ENCODE measurements at regions not wholly inside any gene's neighbourhood (a gene's known extent, or its start where the extent isn't known, plus 50 kb on each side); places are given as distances from the start of the nearest gene placed in this dataset.
A peak's percentile ranks its signal among the peaks of the same experiment; 100 is the strongest.

DNA sequence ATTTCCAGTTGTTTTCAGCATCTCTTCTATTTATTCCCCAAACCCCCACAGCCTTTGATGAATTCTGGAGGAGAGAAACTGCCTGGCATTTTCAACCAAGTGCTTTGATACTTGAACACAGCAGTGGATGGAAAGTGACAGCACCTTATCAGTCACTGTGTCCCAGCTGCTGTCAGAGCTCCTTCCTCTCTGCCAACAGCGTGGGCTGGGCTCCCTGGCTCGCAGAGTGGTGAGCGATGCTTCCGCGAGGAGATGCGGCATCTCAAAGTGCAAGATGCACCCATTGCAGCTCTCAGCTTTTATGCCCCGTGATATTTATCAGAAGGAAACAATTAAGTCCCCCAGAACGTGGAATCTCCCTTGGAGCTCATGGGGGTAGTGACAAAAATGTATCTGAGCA is 72.6 kb upstream of the TCL1A start:
- H3K27me3 ChIP-seq (ENCODE audit: control insufficient read depth in 4 of 4, insufficient read depth in 4 of 4, low read length in 3 of 4): no peaks in the 10 kb centered on the region
- no peak for TF ChIP-seq FOXA2 (IDR thresholded peaks at IDR 0.05)
- TF ChIP-seq EGR1 (IDR thresholded peaks at IDR 0.05; ENCODE audit: low read depth in 2 of 2): no peak
- no peak for TF ChIP-seq NR2F2 (IDR thresholded peaks at IDR 0.05)
- TF ChIP-seq RAD21 (IDR thresholded peaks at IDR 0.05): no peak
- no peak for TF ChIP-seq YY1 (IDR thresholded peaks at IDR 0.05)
- TF ChIP-seq, protein P1, sequence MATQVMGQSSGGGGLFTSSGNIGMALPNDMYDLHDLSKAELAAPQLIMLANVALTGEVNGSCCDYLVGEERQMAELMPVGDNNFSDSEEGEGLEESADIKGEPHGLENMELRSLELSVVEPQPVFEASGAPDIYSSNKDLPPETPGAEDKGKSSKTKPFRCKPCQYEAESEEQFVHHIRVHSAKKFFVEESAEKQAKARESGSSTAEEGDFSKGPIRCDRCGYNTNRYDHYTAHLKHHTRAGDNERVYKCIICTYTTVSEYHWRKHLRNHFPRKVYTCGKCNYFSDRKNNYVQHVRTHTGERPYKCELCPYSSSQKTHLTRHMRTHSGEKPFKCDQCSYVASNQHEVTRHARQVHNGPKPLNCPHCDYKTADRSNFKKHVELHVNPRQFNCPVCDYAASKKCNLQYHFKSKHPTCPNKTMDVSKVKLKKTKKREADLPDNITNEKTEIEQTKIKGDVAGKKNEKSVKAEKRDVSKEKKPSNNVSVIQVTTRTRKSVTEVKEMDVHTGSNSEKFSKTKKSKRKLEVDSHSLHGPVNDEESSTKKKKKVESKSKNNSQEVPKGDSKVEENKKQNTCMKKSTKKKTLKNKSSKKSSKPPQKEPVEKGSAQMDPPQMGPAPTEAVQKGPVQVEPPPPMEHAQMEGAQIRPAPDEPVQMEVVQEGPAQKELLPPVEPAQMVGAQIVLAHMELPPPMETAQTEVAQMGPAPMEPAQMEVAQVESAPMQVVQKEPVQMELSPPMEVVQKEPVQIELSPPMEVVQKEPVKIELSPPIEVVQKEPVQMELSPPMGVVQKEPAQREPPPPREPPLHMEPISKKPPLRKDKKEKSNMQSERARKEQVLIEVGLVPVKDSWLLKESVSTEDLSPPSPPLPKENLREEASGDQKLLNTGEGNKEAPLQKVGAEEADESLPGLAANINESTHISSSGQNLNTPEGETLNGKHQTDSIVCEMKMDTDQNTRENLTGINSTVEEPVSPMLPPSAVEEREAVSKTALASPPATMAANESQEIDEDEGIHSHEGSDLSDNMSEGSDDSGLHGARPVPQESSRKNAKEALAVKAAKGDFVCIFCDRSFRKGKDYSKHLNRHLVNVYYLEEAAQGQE (IDR thresholded peaks at IDR 0.05): no peak
- TF ChIP-seq SP1 (IDR thresholded peaks at IDR 0.05): no peak
- no peak for TF ChIP-seq FOXA1 (IDR thresholded peaks at IDR 0.05)
- TF ChIP-seq, protein P2, sequence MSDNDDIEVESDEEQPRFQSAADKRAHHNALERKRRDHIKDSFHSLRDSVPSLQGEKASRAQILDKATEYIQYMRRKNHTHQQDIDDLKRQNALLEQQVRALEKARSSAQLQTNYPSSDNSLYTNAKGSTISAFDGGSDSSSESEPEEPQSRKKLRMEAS (IDR thresholded peaks at IDR 0.05): no peak
- no peak for TF ChIP-seq TAF1 (conservative IDR thresholded peaks at IDR 0.05)
- TF ChIP-seq, protein P3, sequence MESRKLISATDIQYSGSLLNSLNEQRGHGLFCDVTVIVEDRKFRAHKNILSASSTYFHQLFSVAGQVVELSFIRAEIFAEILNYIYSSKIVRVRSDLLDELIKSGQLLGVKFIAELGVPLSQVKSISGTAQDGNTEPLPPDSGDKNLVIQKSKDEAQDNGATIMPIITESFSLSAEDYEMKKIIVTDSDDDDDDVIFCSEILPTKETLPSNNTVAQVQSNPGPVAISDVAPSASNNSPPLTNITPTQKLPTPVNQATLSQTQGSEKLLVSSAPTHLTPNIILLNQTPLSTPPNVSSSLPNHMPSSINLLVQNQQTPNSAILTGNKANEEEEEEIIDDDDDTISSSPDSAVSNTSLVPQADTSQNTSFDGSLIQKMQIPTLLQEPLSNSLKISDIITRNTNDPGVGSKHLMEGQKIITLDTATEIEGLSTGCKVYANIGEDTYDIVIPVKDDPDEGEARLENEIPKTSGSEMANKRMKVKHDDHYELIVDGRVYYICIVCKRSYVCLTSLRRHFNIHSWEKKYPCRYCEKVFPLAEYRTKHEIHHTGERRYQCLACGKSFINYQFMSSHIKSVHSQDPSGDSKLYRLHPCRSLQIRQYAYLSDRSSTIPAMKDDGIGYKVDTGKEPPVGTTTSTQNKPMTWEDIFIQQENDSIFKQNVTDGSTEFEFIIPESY (IDR thresholded peaks at IDR 0.05): no peak
- no peak for TF ChIP-seq RXRA (IDR thresholded peaks at IDR 0.05)
- TF ChIP-seq HNF4A (conservative IDR thresholded peaks at IDR 0.05): no peak
- TF ChIP-seq, protein P4, sequence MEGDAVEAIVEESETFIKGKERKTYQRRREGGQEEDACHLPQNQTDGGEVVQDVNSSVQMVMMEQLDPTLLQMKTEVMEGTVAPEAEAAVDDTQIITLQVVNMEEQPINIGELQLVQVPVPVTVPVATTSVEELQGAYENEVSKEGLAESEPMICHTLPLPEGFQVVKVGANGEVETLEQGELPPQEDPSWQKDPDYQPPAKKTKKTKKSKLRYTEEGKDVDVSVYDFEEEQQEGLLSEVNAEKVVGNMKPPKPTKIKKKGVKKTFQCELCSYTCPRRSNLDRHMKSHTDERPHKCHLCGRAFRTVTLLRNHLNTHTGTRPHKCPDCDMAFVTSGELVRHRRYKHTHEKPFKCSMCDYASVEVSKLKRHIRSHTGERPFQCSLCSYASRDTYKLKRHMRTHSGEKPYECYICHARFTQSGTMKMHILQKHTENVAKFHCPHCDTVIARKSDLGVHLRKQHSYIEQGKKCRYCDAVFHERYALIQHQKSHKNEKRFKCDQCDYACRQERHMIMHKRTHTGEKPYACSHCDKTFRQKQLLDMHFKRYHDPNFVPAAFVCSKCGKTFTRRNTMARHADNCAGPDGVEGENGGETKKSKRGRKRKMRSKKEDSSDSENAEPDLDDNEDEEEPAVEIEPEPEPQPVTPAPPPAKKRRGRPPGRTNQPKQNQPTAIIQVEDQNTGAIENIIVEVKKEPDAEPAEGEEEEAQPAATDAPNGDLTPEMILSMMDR (IDR thresholded peaks at IDR 0.05; ENCODE audit: low read depth, low read length, missing input control): no peak
- no peak for TF ChIP-seq JUND (IDR thresholded peaks at IDR 0.05)
- no peak for TF ChIP-seq GABPA (IDR thresholded peaks at IDR 0.05 in 1 of 2, conservative IDR thresholded peaks at IDR 0.05 in 1 of 2)
- no peak for TF ChIP-seq HNF4G (IDR thresholded peaks at IDR 0.05)
- H3K36me3 ChIP-seq (ENCODE audit: control insufficient read depth in 4 of 4, insufficient read depth in 3 of 4, low read depth in 1 of 4, low read length in 3 of 4): no peaks in the 10 kb centered on the region
- H3K9ac ChIP-seq (ENCODE audit: low read depth in 1 of 2, low read length in 2 of 2): no peak overlapping the region
- WGBS: 61% methylated on average over 8 of the region's 8 CpGs
- no peak overlapping the region for H3K4me3 ChIP-seq (ENCODE audit: low read depth in 1 of 3, low read length in 3 of 3)
- H3K4me1 ChIP-seq (ENCODE audit: control insufficient read depth in 4 of 4, insufficient read depth in 4 of 4, low read length in 3 of 4): no peaks in the 10 kb centered on the region
- DNase-seq (ENCODE audit: low spot score): no peak
- H3K27ac ChIP-seq (ENCODE audit: low read depth in 1 of 2, low read length in 2 of 2): no peak overlapping the region
- no peaks in the 10 kb centered on the region for H3K9me3 ChIP-seq (ENCODE audit: control insufficient read depth in 4 of 4, low read length in 3 of 4)

DNA sequence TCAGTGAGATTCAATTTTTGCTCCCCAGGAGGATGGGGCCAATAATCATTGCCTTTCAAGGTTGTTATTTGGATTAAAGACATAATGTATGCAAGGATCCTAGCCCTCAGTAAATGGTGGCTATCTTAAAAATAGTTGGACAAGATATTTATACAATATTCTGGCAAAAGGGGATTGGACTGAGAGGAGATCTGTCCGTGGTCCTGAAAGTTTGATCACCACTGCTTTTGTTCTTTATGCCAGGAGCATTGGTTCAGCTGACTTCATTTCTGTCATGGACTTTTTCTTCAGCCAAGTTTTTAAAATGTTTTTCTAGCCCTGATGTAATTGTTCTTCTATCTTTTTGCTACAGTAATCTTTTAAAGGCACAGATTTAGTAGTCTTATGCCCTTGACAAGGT is 70.2 kb upstream of the TCL1A start:
- Histone ChIP-seq H3K27ac (ENCODE audit: low read depth in 1 of 2, low read length in 2 of 2) (no peak overlapping the region), H3K4me1 (ENCODE audit: control insufficient read depth in 4 of 4, insufficient read depth in 4 of 4, low read length in 3 of 4) (no peaks in the 10 kb centered on the region), H3K27me3 (ENCODE audit: control insufficient read depth in 4 of 4, insufficient read depth in 4 of 4, low read length in 3 of 4) (no peaks in the 10 kb centered on the region), H3K9ac (ENCODE audit: low read depth in 1 of 2, low read length in 2 of 2) (no peak overlapping the region), H3K4me3 (ENCODE audit: low read depth in 1 of 3, low read length in 3 of 3) (no peak overlapping the region), H3K36me3 (ENCODE audit: control insufficient read depth in 4 of 4, insufficient read depth in 3 of 4, low read depth in 1 of 4, low read length in 3 of 4) (no peaks in the 10 kb centered on the region), H3K9me3 (ENCODE audit: control insufficient read depth in 4 of 4, low read length in 3 of 4) (no peaks in the 10 kb centered on the region)
- WGBS: 2% methylated on average over 1 of the region's 1 CpG
- no peak for DNase-seq (ENCODE audit: low spot score)
- no peak for TF ChIP-seq EGR1 (IDR thresholded peaks at IDR 0.05; ENCODE audit: low read depth in 2 of 2)
- TF ChIP-seq, protein P1 (IDR thresholded peaks at IDR 0.05): peak; percentile 98

Data from liver (tissue), 8 donors.